K562 (cell line): ENCODE measurements at regions not wholly inside any gene's neighbourhood (a gene's known extent, or its start where the extent isn't known, plus 50 kb on each side); places are given as distances from the start of the nearest gene placed in this dataset.

Experiments used
- ATAC-seq: fragments of 200-7000 bp; cut with Tn5 transposase; 3 replicates; pipeline ENCODE4 v1.9.1; 2020; ENCODE audit warnings: moderate library complexity
- BruUV-seq: library from RNA; stranded (reverse); fragments of 400-500 nt; replicated peaks from 2 replicates; lab custom pipeline; 2021; lab: Mats Ljungman, UMichigan
- CTCF ChIA-PET: fragments of 300-600 bp; formaldehyde crosslinking; extraction: SDS; loops from one replicate; lab custom pipeline; 2021; ENCODE audit warnings: low intra/inter-chr PET ratio; lab: Yijun Ruan, JAX
- POLR2A ChIA-PET: fragments of 300-600, 350-650 bp; sonication (Branson Sonifier 250); formaldehyde crosslinking; extraction: SDS; loops from one replicate; lab custom pipeline; 2021; ENCODE audit warnings: antibody characterized with exemption, inconsistent platforms; lab: Yijun Ruan, JAX
- DNase-seq, 4 experiments: peaks; one replicate each; pipeline versions ENCODE4 v3.0.0 to v3.0.0-alpha.2; 2011 to 2018; ENCODE audit warnings: low spot score in 3 of 4, mixed read lengths in 3 of 4; ENCODE audit errors: extremely low read depth in 1 of 4
- FAIRE-seq: peaks from 2 replicates; lab custom pipeline; 2011; peaks lifted over from hg19 to GRCh38; lab: Jason Lieb, UNC
- H2AFZ ChIP-seq: 2 replicates; pipeline ENCODE4 v1.6.0; 2011; ENCODE audit warnings: low read depth, low read length, control low read depth, inconsistent platforms
- H3K27ac ChIP-seq: fragments of 200-600 bp; 3 replicates; pipeline ENCODE4 v1.8.0; 2011; ENCODE audit warnings: low read depth, mild to moderate bottlenecking, control low read depth, inconsistent platforms, low read length, moderate library complexity, mixed read lengths; ENCODE audit errors: extremely low read depth
- H3K27me3 ChIP-seq, 2 experiments: fragments of 300-600 bp in 1 of 2; 2 replicates in 1 of 2; 3 replicates in 1 of 2; pipeline versions ENCODE4 v1.6.0 to v1.8.0; 2011; ENCODE audit warnings: inconsistent platforms in 2 of 2, low read length in 2 of 2, mild to moderate bottlenecking in 1 of 2, mixed read lengths in 1 of 2, moderate library complexity in 1 of 2; ENCODE audit not compliant: control insufficient read depth in 2 of 2, insufficient read depth in 2 of 2
- H3K36me3 ChIP-seq: fragments of 300-600 bp; 3 replicates; pipeline ENCODE4 v1.8.0; 2011; ENCODE audit warnings: mild to moderate bottlenecking, low read length, inconsistent platforms; ENCODE audit not compliant: control insufficient read depth, insufficient read depth
- H3K4me1 ChIP-seq, 2 experiments: fragments of 200-600 bp in 1 of 2; replicated peaks in 1 of 2; 2 replicates in 1 of 2; 3 replicates in 1 of 2; pipeline versions ENCODE4 v1.5.1 to v1.8.0; 2011; ENCODE audit warnings: inconsistent platforms in 2 of 2, low read length in 2 of 2, mild to moderate bottlenecking in 1 of 2, mixed read lengths in 1 of 2, moderate library complexity in 1 of 2; ENCODE audit not compliant: control insufficient read depth in 2 of 2, insufficient read depth in 2 of 2
- H3K4me2 ChIP-seq: 2 replicates; pipeline ENCODE4 v1.6.1; 2011; ENCODE audit warnings: low read length, control low read depth, inconsistent platforms, mixed read lengths; ENCODE audit not compliant: insufficient read depth
- H3K4me3 ChIP-seq: fragments of 200-600 bp; sonication (generic), shearing (Covaris generic); 2 replicates; pipeline ENCODE4 v1.5.1; 2016; ENCODE audit warnings: control low read depth, inconsistent platforms
- H3K79me2 ChIP-seq: fragments of 200-600 bp; 3 replicates; pipeline ENCODE4 v1.8.0; 2011; ENCODE audit warnings: low read length, inconsistent platforms; ENCODE audit not compliant: control insufficient read depth, insufficient read depth
- H3K9ac ChIP-seq, 2 experiments: 2 replicates each; pipeline versions ENCODE4 v1.6.0 to v1.6.1; 2011; ENCODE audit warnings: low read depth in 2 of 2, low read length in 2 of 2, control low read depth in 1 of 2, inconsistent platforms in 1 of 2, mild to moderate bottlenecking in 1 of 2, mixed read lengths in 1 of 2; ENCODE audit not compliant: insufficient read depth in 1 of 2
- H3K9me1 ChIP-seq: one replicate; pipeline ENCODE4 v1.6.0; 2011; ENCODE audit warnings: inconsistent platforms, mild to moderate bottlenecking, low read length, moderate library complexity; ENCODE audit not compliant: control insufficient read depth, insufficient read depth
- H3K9me3 ChIP-seq: replicated peaks from 2 replicates; pipeline ENCODE4 v1.5.1; 2011; ENCODE audit warnings: low read depth, low read length, inconsistent platforms; ENCODE audit not compliant: control insufficient read depth, insufficient read depth
- H4K20me1 ChIP-seq: replicated peaks from 2 replicates; pipeline ENCODE4 v1.6.1; 2011; ENCODE audit warnings: low read length, inconsistent platforms, mixed read lengths; ENCODE audit not compliant: control insufficient read depth, insufficient read depth
- POLR2G ChIP-seq: fragments of 200-400 bp; formaldehyde crosslinking; IDR thresholded peaks from 2 replicates; pipeline ENCODE4 v1.6.1; 2017; ENCODE audit warnings: low read depth, mild to moderate bottlenecking, antibody characterized with exemption, low read length, moderate library complexity
- RBM39 ChIP-seq: fragments of 200-400 bp; formaldehyde crosslinking; optimal IDR thresholded peaks from 2 replicates; pipeline ENCODE3; 2018; ENCODE audit warnings: low read depth, low read length
- TCF7L2 ChIP-seq: fragments of 150-350 bp; IDR thresholded peaks from 2 replicates; pipeline ENCODE4 v1.6.1; 2016; ENCODE audit warnings: low read depth, mild to moderate bottlenecking, low read length, moderate library complexity
- ZNF239 ChIP-seq: fragments of 250-450 bp; sonication (Bioruptor Pico); IDR thresholded peaks from 2 replicates; pipeline ENCODE4 v1.4.0; 2020; ENCODE audit warnings: mild to moderate bottlenecking
- WGBS: fragments of 100-300 bp; shearing (Covaris generic); methylation state at CpG from one replicate; pipeline ENCODE4 v1.1.6; 2016; ENCODE audit warnings: low coverage, mixed read lengths; ENCODE audit not compliant: insufficient coverage; ENCODE audit errors: missing lambda C conversion rate; 5-methylcytosine and 5-hydroxymethylcytosine counted together
- in situ Hi-C: fragments of 300-500 bp; cut with MboI; formaldehyde crosslinking; loops from 4 replicates; pipeline ENCODE4 v1.15.0; 2018; ENCODE audit warnings: inconsistent platforms, mixed read lengths
- intact Hi-C: fragments of 100-400 bp; cut with micrococcal nuclease; formaldehyde crosslinking; loops from 2 replicates; pipeline ENCODE4 v1.14.2; 2022
- TF ChIP-seq, protein P1 (sequence below): fragments of 450-650 bp; conservative IDR thresholded peaks from 2 replicates; pipeline ENCODE4 v1.6.1; 2016; ENCODE audit warnings: missing genetic modification characterization, low read depth, mild to moderate bottlenecking, control low read depth, missing compliant biosample characterization
- TF ChIP-seq, protein P2 (sequence below): sonication (generic); formaldehyde crosslinking; IDR thresholded peaks from 2 replicates; pipeline ENCODE4 v1.8.0; 2022; ENCODE audit warnings: mild to moderate bottlenecking, missing genetic modification reagents
- TF ChIP-seq, protein P3 (sequence below): fragments of 450-650 bp; formaldehyde crosslinking; IDR thresholded peaks from 2 replicates; pipeline ENCODE4 v1.4.0; 2022; ENCODE audit warnings: missing genetic modification characterization

DNA sequence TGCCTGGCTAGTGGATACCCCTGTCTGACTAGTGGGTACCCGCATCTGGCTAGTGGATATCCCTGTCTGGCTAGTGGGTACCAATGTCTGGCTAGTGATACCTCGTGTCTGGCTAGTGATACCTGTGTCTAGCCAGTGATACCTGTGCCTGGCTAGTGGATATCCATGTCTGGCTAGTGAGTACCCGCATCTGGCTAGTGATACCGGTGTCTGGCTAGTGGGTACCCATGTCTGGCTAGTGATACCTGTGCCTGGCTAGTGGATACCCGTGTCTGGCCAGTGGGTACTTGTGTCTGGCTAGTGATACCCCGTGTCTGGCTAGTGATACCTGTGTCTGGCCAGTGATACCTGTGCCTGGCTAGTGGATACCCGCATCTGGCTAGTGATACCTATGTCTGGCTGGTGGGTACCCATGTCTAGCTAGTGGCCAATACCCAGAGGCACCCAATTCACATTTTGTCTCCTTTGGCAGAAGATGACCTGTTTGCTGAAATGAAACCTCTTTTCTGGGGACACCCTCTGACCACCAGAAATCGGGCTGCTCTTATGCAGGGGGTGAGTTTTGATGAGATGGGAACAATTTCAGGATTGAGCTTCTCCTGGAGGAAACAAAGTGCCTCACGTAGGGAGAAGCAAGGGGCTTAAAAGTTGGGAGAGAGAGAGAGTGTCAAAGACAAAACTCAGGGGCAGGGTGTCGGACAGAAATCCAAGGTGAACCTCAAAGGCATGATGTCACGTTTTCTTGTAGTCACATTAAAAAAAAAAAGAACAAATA is 63.4 kb downstream of the SMIM38 start:
- H3K4me1 ChIP-seq, result peaks cover 0 to 8% of the 10 kb centered on the region in 2 experiments; a peak in 1 of 5 replicates
- no peak overlapping the region for H3K9ac ChIP-seq
- intact Hi-C loops, result loop anchor here (10.0 kb wide), 1 partner anchor 84 kb away; no protein-coding TSS in a partner anchor
- peaks cover 5% of the 10 kb centered on the region; the same call in 1 of the 2 replicates for H4K20me1 ChIP-seq
- 0% methylated on average over 11 of the region's 11 CpGs for WGBS
- no peak overlapping the region for H2AFZ ChIP-seq
- ChIA-PET CTCF (no interaction called here), POLR2A (interaction anchor here (1.2 kb wide), 1 partner anchor 26 kb away, joined by 3 read pairs; no protein-coding TSS in a partner anchor)
- H3K4me2 ChIP-seq, result no peak overlapping the region
- FAIRE-seq, result no peak
- in situ Hi-C loops, result no loop called here
- ATAC-seq, result no peak
- no peaks in the 10 kb centered on the region for H3K36me3 ChIP-seq
- BruUV-seq, result no TSS peak
- H3K9me3 ChIP-seq, result no peaks in the 10 kb centered on the region
- no peak for DNase-seq
- no peaks in the 10 kb centered on the region for H3K9me1 ChIP-seq
- peaks cover 23 to 53% of the 10 kb centered on the region in 2 experiments; a peak in 4 of 5 replicates for H3K27me3 ChIP-seq
- no peak overlapping the region for H3K4me3 ChIP-seq
- H3K27ac ChIP-seq, result no peak overlapping the region
- TF ChIP-seq TCF7L2, result no peak
- TF ChIP-seq, protein P1, sequence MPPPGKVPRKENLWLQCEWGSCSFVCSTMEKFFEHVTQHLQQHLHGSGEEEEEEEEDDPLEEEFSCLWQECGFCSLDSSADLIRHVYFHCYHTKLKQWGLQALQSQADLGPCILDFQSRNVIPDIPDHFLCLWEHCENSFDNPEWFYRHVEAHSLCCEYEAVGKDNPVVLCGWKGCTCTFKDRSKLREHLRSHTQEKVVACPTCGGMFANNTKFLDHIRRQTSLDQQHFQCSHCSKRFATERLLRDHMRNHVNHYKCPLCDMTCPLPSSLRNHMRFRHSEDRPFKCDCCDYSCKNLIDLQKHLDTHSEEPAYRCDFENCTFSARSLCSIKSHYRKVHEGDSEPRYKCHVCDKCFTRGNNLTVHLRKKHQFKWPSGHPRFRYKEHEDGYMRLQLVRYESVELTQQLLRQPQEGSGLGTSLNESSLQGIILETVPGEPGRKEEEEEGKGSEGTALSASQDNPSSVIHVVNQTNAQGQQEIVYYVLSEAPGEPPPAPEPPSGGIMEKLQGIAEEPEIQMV, result no peak
- no peak for TF ChIP-seq ZNF239 (CRISPR knock-in tag)
- TF ChIP-seq, protein P2, sequence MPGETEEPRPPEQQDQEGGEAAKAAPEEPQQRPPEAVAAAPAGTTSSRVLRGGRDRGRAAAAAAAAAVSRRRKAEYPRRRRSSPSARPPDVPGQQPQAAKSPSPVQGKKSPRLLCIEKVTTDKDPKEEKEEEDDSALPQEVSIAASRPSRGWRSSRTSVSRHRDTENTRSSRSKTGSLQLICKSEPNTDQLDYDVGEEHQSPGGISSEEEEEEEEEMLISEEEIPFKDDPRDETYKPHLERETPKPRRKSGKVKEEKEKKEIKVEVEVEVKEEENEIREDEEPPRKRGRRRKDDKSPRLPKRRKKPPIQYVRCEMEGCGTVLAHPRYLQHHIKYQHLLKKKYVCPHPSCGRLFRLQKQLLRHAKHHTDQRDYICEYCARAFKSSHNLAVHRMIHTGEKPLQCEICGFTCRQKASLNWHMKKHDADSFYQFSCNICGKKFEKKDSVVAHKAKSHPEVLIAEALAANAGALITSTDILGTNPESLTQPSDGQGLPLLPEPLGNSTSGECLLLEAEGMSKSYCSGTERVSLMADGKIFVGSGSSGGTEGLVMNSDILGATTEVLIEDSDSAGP (CRISPR knock-in tag), result no peak
- TF ChIP-seq, protein P3, sequence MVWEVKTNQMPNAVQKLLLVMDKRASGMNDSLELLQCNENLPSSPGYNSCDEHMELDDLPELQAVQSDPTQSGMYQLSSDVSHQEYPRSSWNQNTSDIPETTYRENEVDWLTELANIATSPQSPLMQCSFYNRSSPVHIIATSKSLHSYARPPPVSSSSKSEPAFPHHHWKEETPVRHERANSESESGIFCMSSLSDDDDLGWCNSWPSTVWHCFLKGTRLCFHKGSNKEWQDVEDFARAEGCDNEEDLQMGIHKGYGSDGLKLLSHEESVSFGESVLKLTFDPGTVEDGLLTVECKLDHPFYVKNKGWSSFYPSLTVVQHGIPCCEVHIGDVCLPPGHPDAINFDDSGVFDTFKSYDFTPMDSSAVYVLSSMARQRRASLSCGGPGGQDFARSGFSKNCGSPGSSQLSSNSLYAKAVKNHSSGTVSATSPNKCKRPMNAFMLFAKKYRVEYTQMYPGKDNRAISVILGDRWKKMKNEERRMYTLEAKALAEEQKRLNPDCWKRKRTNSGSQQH (CRISPR knock-in tag), result no peak
- no peak for TF ChIP-seq POLR2G
- TF ChIP-seq RBM39, result no peak
- H3K79me2 ChIP-seq, result no peaks in the 10 kb centered on the region
